AG04449 (cell line): ENCODE measurements at regions not wholly inside any gene's neighbourhood (a gene's known extent, or its start where the extent isn't known, plus 50 kb on each side); places are given as distances from the start of the nearest gene placed in this dataset.

ENCODE experiments used
- CTCF ChIA-PET: fragments of 350-600 bp; formaldehyde crosslinking; extraction: SDS; loops from one replicate; lab custom pipeline; 2021; ENCODE audit warnings: antibody characterized with exemption; lab: Yijun Ruan, JAX
- POLR2A ChIA-PET: fragments of 400-600, 350-600 bp; formaldehyde crosslinking; extraction: SDS; loops from one replicate; lab custom pipeline; 2020; ENCODE audit warnings: antibody characterized with exemption, inconsistent platforms; lab: Yijun Ruan, JAX
- DNase-seq: peaks from one replicate; pipeline ENCODE4 v3.0.0-alpha.2; 2010; ENCODE audit warnings: low read depth, low spot score
- H3K4me3 ChIP-seq: 2 replicates; pipeline ENCODE4 v1.5.1; 2011; ENCODE audit warnings: low read depth, mild to moderate bottlenecking, control low read depth, low read length
- TF ChIP-seq, protein P1 (sequence below): IDR thresholded peaks from one replicate; pipeline ENCODE4 v1.5.1; 2011; ENCODE audit warnings: mild to moderate bottlenecking, moderate library complexity, low read length, control low read depth, inconsistent platforms; ENCODE audit not compliant: insufficient read depth; ENCODE audit errors: missing control alignments

DNA sequence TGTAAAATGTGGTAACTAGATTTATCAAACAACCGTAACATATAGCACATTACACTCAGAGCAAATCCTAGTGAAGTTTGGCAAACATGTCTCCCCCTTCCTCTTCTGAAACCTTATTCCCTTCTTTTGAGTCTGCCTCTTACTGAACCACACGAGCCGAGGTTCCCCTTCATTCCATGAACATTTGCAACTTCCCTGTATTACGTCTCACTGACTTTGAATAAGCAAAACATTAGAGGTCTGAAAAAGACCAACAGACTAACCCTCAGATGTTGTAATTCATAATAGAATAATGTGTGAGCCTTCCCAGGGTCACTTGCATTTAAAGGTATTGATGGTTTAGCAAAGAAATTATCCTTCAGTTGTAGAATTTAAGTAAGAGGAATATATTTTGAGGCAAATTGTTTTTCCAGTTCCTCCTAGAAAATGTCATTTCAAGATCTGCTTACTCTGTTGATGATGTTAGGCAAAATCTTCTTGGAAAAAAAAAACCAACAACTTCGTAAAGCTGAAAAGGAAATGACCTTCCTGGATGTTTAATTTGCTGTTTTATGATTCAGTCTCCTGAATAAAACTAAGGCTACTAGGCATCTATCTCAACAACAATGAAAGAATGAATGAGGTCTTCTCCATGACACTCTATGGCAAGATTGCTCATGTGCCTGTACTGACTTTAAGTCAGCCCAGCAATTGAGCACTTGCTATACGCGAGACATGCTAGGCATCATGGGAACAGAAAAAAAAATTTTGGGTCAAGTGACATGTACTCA is 296.9 kb upstream of the NECTIN3 start:
- CTCF ChIA-PET: no interaction called here
- TF ChIP-seq, protein P1, sequence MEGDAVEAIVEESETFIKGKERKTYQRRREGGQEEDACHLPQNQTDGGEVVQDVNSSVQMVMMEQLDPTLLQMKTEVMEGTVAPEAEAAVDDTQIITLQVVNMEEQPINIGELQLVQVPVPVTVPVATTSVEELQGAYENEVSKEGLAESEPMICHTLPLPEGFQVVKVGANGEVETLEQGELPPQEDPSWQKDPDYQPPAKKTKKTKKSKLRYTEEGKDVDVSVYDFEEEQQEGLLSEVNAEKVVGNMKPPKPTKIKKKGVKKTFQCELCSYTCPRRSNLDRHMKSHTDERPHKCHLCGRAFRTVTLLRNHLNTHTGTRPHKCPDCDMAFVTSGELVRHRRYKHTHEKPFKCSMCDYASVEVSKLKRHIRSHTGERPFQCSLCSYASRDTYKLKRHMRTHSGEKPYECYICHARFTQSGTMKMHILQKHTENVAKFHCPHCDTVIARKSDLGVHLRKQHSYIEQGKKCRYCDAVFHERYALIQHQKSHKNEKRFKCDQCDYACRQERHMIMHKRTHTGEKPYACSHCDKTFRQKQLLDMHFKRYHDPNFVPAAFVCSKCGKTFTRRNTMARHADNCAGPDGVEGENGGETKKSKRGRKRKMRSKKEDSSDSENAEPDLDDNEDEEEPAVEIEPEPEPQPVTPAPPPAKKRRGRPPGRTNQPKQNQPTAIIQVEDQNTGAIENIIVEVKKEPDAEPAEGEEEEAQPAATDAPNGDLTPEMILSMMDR: no peak
- POLR2A ChIA-PET: no interaction called here
- DNase-seq: peak; percentile 53
- H3K4me3 ChIP-seq: no peak overlapping the region

DNA sequence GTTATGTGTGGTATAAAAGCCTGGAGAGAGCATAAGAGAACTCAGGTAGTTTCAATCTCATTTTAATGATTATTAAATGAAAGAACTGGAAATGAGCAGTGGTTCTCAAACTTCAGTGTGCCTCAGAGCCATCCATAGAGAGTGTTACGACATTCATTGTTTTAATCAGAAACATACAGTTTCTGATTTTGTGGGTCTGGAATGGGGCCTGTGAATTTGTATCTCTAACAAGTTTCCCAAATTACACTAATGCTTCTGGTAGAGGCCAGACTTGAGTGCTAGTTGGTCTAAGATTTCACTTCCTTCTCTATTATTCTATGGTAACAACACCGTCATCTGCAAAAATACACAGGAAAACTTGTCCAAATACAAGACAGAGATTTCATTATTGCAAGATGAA is 292.0 kb upstream of the NECTIN3 start:
- POLR2A ChIA-PET: no interaction called here
- CTCF ChIA-PET: no interaction called here
- TF ChIP-seq, protein P1: no peak

DNA sequence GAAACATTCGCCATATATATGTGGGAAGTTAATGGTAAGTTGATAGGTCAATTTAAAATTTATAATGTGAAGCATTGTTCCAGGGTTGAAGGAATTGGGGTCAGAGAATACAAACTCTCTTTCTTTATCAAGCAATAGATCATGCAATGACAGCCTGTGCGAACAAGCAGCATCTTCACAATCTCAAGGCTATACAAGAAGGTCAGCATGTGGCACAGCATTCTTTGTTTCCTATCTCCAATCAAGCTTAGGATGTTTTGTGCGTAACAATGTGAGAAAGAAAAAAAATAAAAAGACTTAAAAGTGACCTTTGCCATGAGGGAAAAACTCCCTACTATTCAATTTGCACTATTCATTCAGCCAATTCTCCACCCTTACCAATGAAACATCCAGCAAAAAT is 288.1 kb upstream of the NECTIN3 start:
- CTCF ChIA-PET: no interaction called here
- H3K4me3 ChIP-seq: no peak overlapping the region
- DNase-seq: no peak
- POLR2A ChIA-PET: no interaction called here
- TF ChIP-seq, protein P1: no peak

More for the DNA sequence above, 292.0 kb upstream of the NECTIN3 start:
- no peak for DNase-seq
- no peak overlapping the region for H3K4me3 ChIP-seq

DNA sequence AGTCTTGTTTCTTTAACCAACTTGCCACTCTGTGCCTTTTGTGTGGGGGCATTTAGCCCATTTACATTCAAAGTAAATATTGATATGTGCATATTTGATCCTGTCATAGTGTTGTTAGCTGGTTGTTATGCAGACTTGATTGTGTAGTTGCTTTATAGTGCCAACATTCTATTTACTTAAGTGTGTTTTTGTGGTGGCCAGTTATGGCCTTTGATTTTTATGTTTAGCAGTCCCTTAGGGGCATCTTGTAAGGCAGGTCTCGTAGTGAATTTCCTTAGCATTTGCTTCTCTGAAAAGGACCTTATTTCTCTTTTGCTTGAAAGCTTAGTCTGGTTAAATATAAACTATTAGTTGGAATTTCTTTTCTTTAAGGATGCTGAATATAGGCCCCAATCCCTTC is 282.8 kb upstream of the NECTIN3 start:
- no peak overlapping the region for H3K4me3 ChIP-seq
- ChIA-PET CTCF (interaction anchor here (0.6 kb wide), 1 partner anchor 22 kb away, joined by 3 read pairs; no protein-coding TSS in a partner anchor), POLR2A (no interaction called here)
- DNase-seq: no peak
- TF ChIP-seq, protein P1: no peak

DNA sequence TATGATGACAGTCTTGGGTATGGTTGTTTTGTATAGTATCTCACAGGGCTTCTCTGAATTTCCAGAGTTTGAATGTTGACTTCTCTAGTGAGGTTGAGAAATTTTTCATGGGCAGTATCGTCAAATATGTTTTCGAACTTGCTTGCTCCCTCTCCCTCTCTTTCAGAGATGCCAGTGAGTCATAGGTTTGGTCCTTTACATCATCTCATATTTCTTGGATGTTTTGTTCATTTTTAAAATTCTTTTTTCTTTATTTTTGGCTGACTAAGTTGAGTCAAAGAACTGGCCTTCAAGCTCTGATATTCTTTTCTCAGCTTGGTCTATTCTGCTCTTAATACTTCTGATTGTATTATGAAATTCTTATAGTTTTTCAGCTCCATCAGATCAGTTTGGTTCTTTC is 282.3 kb upstream of the NECTIN3 start:
- DNase-seq: peak; percentile 19
- ChIA-PET POLR2A (interaction anchor here (0.6 kb wide), 1 partner anchor 885 kb away, joined by 3 read pairs; no protein-coding TSS in a partner anchor), CTCF (interaction anchor here (0.6 kb wide), 1 partner anchor 21 kb away, joined by 3 read pairs; no protein-coding TSS in a partner anchor)
- TF ChIP-seq, protein P1: no peak
- H3K4me3 ChIP-seq: no peak overlapping the region

DNA sequence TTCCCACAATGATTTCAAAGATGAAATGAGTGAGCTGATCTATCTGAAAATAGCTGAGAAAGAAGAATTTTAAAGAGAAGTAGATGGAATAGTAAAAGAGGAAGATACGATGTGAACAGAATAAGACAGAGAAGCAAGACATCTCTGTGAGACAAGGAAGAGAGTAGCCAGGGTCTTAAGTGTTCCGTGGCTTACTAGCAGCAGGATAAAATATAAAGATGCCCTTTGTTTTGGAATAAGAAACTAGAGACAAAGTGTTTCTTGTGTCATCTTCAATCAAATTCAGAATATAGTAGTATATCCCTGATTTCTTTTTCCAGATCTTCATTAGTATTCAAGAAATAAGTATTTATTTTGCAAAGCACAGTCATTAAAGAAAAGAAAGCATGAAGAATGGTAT is 281.0 kb upstream of the NECTIN3 start:
- DNase-seq: no peak
- TF ChIP-seq, protein P1: no peak
- ChIA-PET POLR2A (no interaction called here), CTCF (no interaction called here)
- H3K4me3 ChIP-seq: no peak overlapping the region
